GM20000 (cell line): ENCODE measurements at regions not wholly inside any gene's neighbourhood (a gene's known extent, or its start where the extent isn't known, plus 50 kb on each side); places are given as distances from the start of the nearest gene placed in this dataset.

ENCODE experiments used
- DNase-seq: peaks from one replicate; pipeline ENCODE4 v3.0.0; 2012; ENCODE audit warnings: low spot score
- CTCF ChIP-seq: IDR thresholded peaks from 2 replicates; pipeline ENCODE4 v1.5.1; 2012; ENCODE audit warnings: mild to moderate bottlenecking, control low read depth; ENCODE audit errors: extremely low read depth, missing control alignments

- no peak for TF ChIP-seq CTCF
- no peak for DNase-seq
These were observed 69.4 kb downstream of the ARL4A start for GRCh38 chr7:12756821-12757220.

- no peak for TF ChIP-seq CTCF
- DNase-seq, result no peak
These were observed 70.0 kb downstream of the ARL4A start for GRCh38 chr7:12757443-12757842.

- TF ChIP-seq CTCF, result no peak
- DNase-seq, result no peak
These were observed 71.7 kb downstream of the ARL4A start for GRCh38 chr7:12759151-12759550.

GRCh38 chr7:12761111-12761510 lies 73.7 kb downstream of the ARL4A start:
- no peak for TF ChIP-seq CTCF
- DNase-seq, result no peak

GRCh38 chr7:12761691-12762090 lies 74.3 kb downstream of the ARL4A start:
- TF ChIP-seq CTCF, result no peak
- no peak for DNase-seq

- TF ChIP-seq CTCF, result no peak
- no peak for DNase-seq
These were observed 77.0 kb downstream of the ARL4A start for GRCh38 chr7:12764458-12764891.

- TF ChIP-seq CTCF, result no peak
- DNase-seq, result no peak
These were observed 78.1 kb downstream of the ARL4A start for GRCh38 chr7:12765431-12766100.
